GM20000 (cell line): ENCODE measurements at regions not wholly inside any gene's neighbourhood (a gene's known extent, or its start where the extent isn't known, plus 50 kb on each side); places are given as distances from the start of the nearest gene placed in this dataset.

Experiments used
- DNase-seq: peaks from one replicate; pipeline ENCODE4 v3.0.0; 2012; ENCODE audit warnings: low spot score
- TF ChIP-seq, protein P1 (sequence below): IDR thresholded peaks from 2 replicates; pipeline ENCODE4 v1.5.1; 2012; ENCODE audit warnings: mild to moderate bottlenecking, control low read depth; ENCODE audit errors: extremely low read depth, missing control alignments

DNA sequence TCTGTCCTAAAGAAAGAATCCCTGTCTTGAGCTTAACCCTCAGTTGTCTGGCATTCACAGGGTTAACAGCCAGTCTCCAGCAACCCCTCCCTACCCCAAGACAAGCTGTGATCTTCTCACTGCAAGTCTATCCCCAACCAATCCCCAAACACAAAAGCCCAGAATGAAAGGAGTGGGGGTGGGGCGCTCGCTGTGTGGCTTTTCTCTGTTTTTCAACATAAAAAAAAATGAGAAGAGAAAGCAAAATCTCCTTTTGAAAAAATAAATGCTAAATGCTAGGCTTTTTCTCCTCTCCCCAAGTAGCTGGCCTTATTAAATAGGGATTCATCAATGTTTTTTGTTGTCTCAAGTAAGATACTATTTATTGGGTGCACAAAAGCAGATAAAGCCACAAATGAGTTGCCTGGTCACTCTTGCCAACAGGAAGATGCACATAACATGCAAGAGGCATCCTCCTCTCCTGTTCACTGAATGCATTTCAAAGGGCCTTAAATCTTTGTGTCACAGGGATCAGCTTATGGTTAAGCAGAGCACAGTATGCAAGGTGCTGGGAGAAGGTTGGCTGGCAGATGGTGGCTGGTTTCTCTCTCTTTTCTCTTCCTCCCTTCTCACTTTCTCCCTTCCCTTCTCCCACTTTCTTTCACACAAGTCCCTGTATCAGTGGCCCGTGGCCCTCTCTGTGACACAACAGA is 225.6 kb downstream of the CMPK2 start:
- TF ChIP-seq, protein P1, sequence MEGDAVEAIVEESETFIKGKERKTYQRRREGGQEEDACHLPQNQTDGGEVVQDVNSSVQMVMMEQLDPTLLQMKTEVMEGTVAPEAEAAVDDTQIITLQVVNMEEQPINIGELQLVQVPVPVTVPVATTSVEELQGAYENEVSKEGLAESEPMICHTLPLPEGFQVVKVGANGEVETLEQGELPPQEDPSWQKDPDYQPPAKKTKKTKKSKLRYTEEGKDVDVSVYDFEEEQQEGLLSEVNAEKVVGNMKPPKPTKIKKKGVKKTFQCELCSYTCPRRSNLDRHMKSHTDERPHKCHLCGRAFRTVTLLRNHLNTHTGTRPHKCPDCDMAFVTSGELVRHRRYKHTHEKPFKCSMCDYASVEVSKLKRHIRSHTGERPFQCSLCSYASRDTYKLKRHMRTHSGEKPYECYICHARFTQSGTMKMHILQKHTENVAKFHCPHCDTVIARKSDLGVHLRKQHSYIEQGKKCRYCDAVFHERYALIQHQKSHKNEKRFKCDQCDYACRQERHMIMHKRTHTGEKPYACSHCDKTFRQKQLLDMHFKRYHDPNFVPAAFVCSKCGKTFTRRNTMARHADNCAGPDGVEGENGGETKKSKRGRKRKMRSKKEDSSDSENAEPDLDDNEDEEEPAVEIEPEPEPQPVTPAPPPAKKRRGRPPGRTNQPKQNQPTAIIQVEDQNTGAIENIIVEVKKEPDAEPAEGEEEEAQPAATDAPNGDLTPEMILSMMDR, result no peak
- no peak for DNase-seq

DNA sequence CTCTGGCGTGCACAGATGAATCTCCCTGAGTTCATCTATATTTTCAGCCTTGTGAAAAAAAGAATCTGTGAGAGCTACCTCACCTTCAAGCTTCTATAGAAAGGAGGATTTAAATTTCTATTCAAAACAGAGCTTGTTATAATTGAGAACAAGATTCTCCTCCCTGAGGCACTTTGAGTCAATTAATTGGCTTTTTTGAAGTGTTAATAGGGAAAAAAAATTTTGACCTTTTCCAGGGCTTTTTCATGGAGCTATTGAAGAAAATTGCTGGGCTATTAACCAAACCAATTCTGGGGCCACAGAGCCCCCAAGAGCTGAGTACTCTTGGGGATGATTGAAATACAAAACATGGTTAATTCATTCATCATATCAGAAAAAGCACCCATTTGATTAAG is 225.1 kb downstream of the CMPK2 start:
- no peak for DNase-seq

DNA sequence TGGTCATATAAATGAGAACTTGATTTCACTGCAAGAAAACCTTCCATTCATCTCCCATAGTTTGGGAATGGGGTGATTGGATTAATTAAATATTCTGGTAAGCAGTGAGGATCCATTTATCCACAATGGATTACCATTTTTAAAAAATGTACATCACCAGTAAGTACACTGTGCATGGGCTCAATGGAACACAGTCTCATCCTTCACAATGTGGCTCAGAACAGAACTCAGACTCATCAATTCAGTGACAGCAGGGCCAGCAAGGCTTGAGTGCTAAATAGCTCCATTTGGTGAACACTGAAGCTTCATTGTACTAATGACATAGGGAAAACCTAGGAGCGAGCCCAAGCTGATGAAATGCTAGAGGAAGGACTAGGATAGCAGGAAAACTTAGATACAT is 223.8 kb downstream of the CMPK2 start:
- TF ChIP-seq, protein P1, result no peak
- DNase-seq, result no peak

More for the DNA sequence above, 225.1 kb downstream of the CMPK2 start:
- TF ChIP-seq, protein P1, result no peak

DNA sequence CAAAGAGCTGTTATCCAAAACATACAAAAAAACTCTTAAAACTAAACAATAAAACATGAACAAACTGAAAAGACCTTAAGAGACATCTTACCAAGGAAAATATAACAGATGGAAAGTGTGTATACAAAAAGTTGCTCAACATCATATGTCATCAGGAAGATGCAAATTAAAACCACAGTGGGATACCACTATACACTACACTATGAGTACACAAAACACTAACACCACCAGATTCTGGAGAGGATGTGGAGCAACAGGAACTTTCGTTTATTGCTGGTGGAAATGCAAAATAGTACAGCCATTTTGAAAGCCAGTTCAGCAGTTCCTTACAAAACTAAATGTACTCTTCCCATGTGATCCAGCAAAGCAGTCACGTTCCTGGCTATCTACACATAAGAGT is 221.4 kb downstream of the CMPK2 start:
- DNase-seq, result no peak
- TF ChIP-seq, protein P1, result no peak

DNA sequence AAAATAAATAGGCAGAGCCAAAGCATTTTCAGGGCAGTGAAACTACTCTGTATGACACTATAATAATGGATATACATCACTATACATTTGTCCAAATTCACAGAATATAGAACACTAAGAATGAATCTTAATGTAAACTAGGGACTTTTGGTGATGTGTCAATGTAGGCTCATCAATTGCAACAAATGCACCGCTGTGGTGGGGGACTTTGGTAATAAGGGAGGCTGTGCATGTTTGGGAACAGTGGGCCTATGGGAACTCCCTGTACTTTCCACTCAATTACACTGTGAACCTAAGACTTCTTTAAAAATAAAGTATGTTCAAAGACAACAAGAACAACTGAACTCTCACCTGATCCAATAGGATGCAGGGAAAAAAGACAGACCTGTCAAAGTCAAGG is 220.7 kb downstream of the CMPK2 start:
- DNase-seq, result no peak
- TF ChIP-seq, protein P1, result no peak

DNA sequence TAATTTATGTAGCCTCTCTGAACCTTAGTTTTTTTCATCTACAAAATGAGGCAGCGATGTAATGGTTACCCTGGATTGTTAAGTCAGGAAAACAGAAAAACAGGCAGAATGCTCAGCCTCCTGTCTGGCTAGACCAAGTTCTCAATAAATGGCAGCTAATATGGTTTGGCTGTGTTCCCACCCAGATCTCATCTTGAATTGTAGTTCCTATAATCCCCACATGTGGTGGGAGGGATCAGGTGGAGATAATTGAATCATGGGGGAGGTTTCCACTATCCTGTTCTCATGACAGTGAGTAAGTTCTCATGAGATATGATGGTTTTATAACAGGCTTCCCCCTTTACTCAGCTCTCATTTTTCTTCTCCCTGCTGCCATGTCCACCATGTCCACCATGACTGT is 220.0 kb downstream of the CMPK2 start:
- DNase-seq, result no peak
- TF ChIP-seq, protein P1, result no peak

DNA sequence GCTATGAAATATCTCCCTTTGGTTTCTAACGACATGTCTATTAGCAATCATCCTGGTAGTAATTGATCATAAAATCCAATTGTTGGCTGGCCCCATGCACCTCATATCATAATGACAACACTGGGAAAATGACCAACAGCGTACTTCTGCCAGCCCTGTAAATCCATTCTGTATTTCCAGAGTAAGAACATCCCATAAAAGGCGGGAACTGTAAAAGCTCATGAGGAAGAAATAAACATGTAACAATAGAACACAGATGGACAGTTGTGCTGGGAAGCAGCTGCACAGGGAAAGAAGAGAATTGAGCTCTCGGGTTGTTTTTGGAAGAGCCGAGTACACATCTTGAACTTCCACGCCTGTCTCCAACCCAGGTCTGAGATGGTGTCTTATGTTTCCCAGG is 218.7 kb downstream of the CMPK2 start:
- TF ChIP-seq, protein P1, result no peak

More for the DNA sequence above, 218.7 kb downstream of the CMPK2 start:
- no peak for DNase-seq
